ENCODE measurements at regions not wholly inside any gene's neighbourhood (a gene's known extent, or its start where the extent isn't known, plus 50 kb on each side); places are given as distances from the start of the nearest gene placed in this dataset.

DNA sequence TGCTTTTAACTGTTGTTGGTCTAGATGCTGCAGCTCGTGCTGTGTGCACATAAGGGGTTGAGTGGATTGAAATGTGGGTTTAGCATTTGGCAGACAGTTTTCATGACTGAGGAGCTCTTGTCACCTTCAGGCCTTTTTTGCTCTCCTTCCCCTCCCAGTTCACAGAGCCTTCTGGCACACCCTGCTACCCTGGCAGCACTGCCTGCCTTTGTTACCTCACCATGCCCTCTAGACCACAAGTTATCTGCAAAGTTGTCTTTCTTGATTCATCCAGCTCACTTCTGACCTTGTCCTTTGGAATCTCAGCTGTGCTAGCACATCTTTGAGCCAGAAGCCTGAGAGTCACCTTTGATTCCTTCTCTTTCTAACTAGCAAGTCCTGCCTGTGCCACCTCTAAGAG lies 348.9 kb upstream of the ZFP64 start:
- in situ Hi-C loops (cut with HindIII; ENCODE audit: low sequenced_read_pairs): no loop called here
- no peak for DNase-seq (ENCODE audit: low spot score)

DNA sequence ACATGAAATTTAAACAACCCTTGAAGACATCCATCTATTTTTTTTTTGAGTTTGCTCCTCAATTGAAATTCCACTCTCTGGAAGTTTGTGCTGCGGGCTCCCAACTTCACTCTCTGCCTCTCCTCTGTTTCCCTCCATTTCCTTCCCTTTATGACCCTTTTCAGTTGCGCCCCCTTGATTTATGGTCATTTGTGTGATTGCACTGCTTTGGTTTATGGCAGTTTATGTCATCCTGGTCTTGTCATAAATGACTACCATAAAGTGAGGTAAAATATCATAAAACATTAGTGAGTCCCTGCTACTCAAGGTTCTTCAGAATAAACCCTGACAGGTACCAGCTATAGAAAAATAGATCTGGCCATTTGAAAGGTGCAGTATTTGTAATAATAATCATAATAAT lies 348.3 kb upstream of the ZFP64 start:
- in situ Hi-C loops (cut with HindIII; ENCODE audit: low sequenced_read_pairs): no loop called here
- DNase-seq (ENCODE audit: low spot score): no peak

DNA sequence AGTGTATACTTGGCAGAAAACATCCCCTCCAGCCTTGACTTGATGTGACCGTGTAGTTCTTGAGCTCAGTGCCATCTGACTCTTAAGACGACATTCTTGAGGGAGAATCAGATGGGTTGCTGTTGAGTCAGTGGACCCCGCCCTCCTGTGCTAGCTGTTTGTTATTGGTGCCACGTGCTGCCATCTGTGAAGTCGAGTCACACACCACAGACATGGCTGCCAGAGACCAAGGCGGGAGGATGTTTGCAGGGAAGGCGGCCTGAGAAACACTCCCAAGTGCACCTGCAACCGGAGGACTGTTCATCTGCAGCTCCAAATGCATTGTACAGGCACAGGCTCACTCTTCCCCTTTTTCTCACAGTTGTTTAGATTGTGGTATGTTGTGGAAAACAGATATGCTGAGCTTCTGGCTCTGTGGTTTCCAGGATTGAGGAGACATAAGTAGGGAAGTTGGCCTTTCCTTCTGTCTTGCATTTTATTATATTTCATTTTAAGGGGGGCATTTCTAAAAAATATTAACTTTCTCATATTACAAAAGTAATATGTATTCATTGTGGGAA lies 345.3 kb upstream of the ZFP64 start:
- no peak for DNase-seq (ENCODE audit: low spot score)
- in situ Hi-C loops (cut with HindIII; ENCODE audit: low sequenced_read_pairs): no loop called here

DNA sequence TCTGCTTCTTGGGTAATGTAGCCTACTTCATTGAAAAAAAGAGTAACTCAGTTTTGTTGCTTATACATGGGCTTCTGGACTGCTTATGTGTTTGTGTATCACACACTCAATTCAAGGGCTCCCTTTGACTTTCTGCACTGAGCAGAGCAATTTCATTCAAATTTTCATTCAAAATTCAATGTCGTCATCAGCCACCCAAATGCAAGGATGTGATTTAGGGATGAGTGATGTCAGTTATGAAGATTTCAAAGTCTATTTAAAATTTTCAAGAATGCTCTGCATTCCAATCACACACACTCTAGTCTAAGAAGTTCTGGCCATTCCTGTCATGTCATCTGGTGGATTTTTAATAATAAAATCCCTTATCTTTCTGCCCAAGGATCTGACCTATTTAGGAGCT lies 344.5 kb upstream of the ZFP64 start:
- DNase-seq (ENCODE audit: low spot score): no peak
- in situ Hi-C loops (cut with HindIII; ENCODE audit: low sequenced_read_pairs): no loop called here

DNA sequence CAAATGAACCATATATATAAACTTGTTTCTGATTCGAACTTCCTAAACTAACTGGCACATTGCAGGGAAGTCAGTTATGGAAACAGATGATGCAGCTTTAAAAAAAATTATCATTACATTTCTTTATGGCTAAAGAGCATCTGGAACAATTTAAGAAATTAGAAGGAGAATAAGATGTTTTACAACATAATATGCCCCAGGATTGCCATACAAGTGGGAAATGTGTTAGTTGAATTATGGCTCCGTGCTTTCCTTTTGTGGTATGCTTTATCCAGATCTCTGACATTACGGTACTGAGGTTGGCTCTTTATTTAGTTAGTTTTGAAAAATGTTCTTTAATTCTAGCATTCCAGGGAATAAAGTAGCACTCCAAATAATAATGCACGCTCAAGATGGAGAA lies 343.0 kb upstream of the ZFP64 start:
- in situ Hi-C loops (cut with HindIII; ENCODE audit: low sequenced_read_pairs): no loop called here
- DNase-seq (ENCODE audit: low spot score): no peak

DNA sequence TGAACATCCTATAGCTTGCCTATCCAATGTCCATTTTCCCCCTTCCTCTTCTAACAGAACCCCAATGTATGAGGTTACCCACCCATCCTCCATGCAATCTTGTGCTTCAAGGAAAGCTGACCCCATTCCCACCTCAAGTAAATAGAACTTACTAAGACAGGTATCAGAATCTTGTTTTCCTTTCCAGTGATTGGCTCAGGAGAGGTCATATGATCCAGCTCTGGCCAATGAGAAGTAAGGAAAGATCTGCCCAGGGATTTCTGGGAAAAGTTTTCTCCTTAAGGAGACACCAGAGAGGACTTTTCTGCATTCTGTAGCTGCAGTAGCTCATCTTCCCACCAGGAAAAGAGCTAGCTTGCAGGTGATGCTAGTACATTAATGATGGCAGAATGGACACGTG lies 341.8 kb upstream of the ZFP64 start:
- no peak for DNase-seq (ENCODE audit: low spot score)
- in situ Hi-C loops (cut with HindIII; ENCODE audit: low sequenced_read_pairs): no loop called here

DNA sequence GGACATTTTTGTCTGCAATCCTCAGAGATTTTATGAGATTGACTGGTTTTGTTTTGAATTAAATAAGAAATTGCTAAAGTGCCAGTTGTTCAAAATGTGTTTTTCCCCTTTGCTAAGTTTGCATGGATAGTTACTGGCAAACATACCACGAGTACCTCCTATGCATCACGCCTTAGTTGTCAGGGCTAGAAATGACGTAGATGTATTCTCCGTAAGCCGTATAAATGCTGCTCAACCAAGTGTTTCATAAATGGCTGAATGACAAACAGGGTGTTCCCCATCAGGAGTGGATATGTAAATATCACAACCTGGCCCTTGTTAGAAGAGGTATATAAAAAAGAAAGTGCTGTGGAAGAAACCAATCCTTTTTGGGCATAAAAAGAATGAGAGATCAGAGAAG lies 341.1 kb upstream of the ZFP64 start:
- in situ Hi-C loops (cut with HindIII; ENCODE audit: low sequenced_read_pairs): no loop called here
- DNase-seq (ENCODE audit: low spot score): no peak

DNA sequence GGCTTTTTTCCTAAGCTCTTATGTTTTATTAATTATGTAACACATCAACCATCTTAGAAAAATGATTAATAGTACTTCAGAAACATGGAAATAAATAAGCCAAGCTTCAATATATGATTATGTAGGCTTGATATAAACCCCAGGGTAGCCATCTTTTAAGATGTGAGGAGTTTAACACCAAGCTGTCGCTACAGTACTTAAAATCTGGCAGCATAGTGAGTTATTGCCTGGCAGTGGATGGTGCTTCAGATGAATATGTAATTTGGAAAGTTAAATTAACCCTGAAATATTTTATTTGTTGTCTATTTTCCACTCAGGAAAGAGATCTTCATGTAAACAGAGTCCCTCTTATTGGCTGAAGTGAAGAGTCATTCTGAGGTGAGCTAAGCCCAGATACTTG lies 339.0 kb upstream of the ZFP64 start:
- in situ Hi-C loops (cut with HindIII; ENCODE audit: low sequenced_read_pairs): no loop called here
- no peak for DNase-seq (ENCODE audit: low spot score)

DNA sequence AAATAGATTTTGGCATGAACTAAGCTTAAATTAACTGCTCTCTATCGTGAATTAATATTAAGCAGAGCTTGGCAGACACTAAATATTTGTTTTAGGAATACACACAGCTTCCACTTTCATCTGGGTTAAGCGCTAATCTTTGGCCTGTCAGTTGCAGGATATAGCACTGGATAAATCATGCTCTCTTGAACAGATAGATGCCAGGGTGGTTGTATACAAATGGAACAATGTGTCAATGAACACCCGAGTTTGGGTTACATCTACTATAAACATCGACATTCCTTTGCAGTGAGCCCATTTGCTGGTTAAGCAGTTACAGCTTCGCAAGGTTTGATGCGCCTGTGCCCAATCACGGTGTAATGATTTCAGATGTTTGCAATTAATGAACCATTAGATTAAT lies 338.2 kb upstream of the ZFP64 start:
- in situ Hi-C loops (cut with HindIII; ENCODE audit: low sequenced_read_pairs): no loop called here
- DNase-seq (ENCODE audit: low spot score): no peak

DNA sequence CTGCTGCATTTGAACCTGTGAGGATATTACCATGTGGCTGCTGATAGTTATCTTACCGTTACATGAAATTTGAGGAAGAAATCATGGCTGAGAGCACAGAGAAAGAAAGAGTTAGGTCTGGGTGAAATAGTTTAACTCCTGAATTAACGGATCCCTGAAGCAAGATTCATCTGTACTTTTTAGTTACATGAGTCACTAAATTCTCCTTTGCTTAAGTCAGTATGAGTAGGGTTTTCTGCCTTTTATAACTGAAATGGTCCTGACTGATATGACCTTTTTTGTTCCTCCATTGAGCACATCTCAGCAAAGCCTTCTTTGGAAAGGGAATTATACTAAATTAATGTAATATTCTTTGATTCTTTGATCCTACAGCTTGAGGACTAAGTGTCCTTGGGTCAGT lies 333.3 kb upstream of the ZFP64 start:
- DNase-seq (ENCODE audit: low spot score): no peak
- in situ Hi-C loops (cut with HindIII; ENCODE audit: low sequenced_read_pairs): no loop called here

DNA sequence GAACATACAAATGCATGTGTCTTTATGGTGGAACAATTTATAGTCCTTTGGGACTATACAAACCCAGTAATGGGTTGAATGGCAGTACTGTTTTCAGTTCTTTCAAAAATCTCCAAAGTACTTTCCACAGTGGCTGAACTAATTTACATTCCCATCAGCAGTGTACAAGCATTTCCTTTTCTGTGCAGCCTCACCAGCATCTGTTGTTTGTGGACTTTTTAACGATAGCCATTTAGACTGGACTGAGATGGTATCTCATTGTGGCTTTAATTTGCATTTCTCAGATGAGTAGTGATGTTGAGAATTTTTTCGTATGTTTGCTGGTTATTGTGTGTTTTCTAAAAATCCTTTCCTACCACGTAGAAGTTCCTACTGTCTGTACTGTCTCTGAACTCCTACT lies 327.2 kb upstream of the ZFP64 start:
- in situ Hi-C loops (cut with HindIII; ENCODE audit: low sequenced_read_pairs): no loop called here
- DNase-seq (ENCODE audit: low spot score): no peak

DNA sequence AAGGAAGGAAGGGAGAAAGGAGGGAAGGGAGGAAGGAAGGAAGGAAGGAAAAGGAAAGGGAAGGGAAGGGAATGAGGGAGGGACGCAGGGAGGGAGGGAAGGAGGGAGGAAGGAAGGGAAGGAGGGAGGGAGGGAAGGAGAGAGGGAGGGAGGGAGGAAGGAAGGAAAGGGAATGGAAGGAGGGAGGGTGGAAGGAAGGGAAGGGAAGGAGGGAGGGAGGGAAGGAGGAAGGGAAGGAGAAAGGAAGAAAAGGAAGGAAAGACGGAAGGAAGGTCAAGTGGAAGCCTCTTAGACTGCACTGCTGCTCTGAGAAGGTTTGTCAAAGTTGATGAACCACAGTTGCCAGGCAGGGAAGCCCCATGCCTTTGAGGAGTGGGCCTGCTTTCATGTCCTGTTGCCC lies 324.3 kb upstream of the ZFP64 start:
- in situ Hi-C loops (cut with HindIII; ENCODE audit: low sequenced_read_pairs): no loop called here
- DNase-seq (ENCODE audit: low spot score): no peak

DNA sequence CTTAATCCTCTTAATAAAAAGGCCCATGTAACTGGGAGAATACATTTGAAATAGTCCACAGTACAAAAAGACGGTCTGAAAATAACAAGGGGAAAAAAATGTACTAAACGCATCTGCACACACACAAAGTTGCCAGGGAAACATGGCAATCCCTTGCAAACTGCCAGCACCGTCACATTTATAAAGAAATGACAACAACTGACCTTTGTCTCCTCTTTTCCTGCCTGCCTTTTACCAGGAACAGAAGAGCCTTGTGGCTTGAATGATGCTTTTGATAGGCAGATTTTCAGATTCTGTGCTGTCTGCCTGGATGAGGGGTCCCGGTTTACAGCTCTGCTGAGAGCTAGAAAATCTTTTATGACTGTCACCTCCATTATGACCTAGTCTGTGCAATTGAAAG lies 308.6 kb upstream of the ZFP64 start:
- no peak for DNase-seq (ENCODE audit: low spot score)
- in situ Hi-C loops (cut with HindIII; ENCODE audit: low sequenced_read_pairs): no loop called here

DNA sequence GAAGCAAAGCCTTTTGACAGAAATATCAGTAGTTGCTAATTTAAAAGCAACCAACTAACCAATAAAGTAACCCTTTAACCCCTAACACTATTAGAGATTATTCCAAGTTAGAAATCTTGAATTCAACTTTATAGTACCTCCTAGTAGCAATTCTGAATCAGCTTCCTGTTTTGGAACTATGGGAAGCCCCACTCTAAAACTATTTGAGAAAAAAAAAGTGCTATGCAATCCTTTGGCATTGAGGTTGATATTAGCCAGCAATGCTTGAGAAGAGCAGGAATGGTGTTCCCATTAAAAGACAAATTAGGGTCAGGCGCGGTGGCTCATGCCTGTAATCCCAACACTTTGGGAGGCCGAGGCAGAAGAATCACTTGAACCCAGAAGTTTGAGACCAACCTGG lies 306.2 kb upstream of the ZFP64 start:
- no peak for DNase-seq (ENCODE audit: low spot score)
- in situ Hi-C loops (cut with HindIII; ENCODE audit: low sequenced_read_pairs): no loop called here

DNA sequence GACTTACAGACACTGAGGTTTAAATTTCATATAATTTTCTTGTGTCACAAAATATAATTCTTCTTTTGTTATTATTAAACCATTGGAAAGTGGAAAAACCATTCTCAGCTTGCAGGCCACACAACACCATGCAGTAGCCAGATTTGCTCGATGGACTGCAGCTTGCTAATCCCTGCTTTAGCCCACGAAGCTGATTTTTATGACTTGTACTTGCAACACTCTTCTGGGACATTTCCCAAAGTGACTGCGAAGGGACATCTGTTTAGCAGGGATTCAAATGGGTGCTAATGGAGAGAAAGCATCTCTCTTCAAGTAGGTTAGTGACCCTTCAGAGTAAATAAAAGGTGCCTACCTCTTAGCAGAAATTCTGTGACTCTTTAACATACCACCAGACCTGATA lies 304.6 kb upstream of the ZFP64 start:
- in situ Hi-C loops (cut with HindIII; ENCODE audit: low sequenced_read_pairs): no loop called here
- DNase-seq (ENCODE audit: low spot score): no peak

DNA sequence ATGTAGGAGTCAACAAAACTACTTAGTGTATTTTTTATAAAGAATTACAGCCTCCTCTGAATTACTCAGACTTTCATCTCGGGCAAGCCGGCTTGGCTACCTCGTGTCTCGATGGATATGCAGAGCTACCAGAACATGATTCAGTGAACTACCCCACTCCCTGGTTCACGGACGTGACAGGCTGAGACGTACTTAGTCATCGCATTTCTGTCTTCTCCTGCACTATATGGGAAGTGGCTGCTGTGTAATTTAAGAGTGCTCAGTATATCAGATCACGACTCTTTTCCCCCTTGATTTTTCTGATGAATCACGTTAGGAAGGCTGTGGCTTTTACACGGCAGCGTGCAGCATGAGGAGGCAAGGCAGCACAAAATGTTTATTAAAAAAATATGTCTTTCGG lies 302.7 kb upstream of the ZFP64 start:
- in situ Hi-C loops (cut with HindIII; ENCODE audit: low sequenced_read_pairs): no loop called here
- no peak for DNase-seq (ENCODE audit: low spot score)

DNA sequence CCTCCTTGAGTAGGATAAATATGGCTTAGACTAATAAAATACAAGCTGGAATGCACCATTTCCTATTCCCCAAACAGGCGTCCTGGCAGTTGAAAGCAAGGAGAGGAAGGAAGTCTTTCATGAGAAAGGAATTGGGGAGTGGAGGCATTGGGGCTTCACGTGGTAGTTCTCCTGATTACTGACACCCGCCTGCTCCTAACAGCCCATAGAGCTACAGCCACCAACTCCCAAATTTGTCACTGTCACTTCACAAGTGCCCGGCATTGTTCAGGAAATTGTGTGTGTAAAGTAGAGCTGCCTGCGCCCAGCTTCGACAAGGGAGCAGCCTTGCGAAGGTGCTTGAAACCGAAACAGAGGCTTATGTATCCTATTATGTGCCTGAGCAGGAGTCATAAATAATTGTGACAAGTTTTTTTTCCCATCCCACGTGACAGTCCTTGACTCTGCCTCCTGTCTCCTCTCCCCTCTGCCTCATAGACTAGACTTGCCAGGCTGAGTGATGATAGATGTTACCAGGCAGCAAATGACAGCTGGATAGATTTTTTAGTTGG lies 301.7 kb upstream of the ZFP64 start:
- DNase-seq (ENCODE audit: low spot score): no peak
- in situ Hi-C loops (cut with HindIII; ENCODE audit: low sequenced_read_pairs): no loop called here

DNA sequence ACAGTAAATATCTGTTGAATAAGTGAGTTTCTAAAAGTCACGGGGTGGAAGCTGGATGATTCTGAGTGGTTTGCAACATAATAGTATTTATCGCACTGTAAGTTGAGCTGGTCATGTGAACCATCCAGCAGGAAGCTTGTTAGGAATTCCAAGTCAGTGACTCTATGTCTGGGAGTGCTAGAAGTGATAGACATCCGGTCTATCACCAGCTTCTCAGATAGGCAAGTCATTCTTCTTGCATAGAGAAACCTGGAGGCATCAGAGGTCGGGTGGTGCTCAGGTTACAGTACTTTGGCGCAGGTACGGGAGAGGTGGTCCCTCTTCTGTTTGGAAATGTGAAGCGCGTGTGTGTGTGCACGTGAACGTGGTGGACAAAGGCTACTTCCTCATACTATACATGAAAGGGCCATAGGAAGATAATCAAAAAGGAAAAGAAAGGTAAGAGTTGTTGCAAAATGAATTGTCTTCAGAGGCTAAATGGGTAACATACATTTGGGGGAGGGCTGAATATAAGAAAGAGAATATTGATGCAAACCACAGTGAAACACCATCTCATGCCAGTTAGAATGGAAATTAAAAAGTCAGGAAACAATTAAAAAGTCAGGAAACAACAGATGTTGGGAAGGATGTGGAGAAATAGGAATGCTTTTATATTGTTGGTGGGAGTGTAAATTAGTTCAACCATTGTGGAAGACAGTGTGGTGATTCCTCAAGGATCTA lies 299.3 kb upstream of the ZFP64 start:
- in situ Hi-C loops (cut with HindIII; ENCODE audit: low sequenced_read_pairs): no loop called here
- DNase-seq (ENCODE audit: low spot score): no peak

DNA sequence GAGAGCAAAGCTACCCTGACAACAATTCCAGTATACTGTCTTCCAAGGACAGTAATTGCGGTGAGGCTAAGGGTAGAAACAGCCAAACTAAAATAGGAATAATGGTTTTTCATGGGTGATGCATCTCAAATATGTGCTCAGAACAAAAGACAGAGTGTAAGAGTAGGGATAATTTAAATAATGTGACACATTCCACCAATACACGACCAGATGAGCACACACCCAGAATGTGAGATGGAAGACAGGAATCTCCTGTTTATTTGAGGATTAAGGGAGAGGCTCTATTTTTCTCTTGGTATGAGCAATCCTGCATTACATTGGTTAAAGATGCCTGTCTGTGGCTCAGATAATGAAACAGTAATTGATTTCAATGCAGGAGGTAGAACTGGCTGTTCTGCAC lies 292.9 kb upstream of the ZFP64 start:
- in situ Hi-C loops (cut with HindIII; ENCODE audit: low sequenced_read_pairs): no loop called here
- no peak for DNase-seq (ENCODE audit: low spot score)

DNA sequence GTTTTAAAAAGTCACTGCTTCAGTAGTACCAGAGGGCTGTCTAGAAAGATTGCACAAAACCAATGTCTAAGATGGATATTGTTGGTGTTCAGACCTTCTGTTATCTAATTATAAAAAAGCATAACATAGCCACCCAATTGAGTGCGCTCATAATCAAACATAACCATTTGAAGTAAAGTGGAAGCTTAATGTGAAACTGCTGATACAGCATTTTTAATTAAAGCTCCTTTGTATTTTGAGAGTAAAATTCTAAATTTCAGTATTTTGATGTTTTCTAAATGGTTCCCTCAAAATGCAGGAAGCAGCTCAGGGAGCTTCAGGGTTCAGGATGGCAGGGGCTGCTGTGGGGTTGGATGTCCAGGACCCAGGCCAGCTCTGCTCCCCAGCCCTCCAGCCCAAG lies 291.8 kb upstream of the ZFP64 start:
- in situ Hi-C loops (cut with HindIII; ENCODE audit: low sequenced_read_pairs): no loop called here
- no peak for DNase-seq (ENCODE audit: low spot score)

DNA sequence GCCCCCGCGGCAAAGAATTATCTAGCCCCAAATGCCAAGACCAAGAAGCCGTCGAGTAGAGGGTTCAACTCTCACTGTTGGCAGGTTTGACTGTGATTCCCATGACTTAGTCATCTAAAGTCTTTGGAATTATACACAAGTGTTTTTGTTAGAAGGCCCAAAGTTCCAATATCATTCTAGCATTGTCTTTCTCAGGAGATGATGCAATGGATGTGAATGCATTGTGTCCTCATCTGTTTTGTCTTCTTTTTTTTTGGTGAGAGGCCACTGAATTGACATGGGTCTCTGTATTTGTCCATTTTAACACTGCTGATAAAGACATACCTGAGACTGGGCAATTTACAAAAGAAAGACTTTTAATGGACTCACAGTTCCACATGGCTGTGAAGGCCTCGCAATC lies 290.5 kb upstream of the ZFP64 start:
- DNase-seq (ENCODE audit: low spot score): no peak
- in situ Hi-C loops (cut with HindIII; ENCODE audit: low sequenced_read_pairs): no loop called here

All from G401 (cell line).